ENCODE measurements at regions not wholly inside any gene's neighbourhood (a gene's known extent, or its start where the extent isn't known, plus 50 kb on each side); places are given as distances from the start of the nearest gene placed in this dataset.

- no peak for DNase-seq (ENCODE audit: low spot score)
Observed at GRCh38 chr9:23444658-23445057, 381.4 kb downstream of the ELAVL2 start.

GRCh38 chr9:23447166-23447565, 378.9 kb downstream of the ELAVL2 start:
- no peak for DNase-seq (ENCODE audit: low spot score)

- no peak for DNase-seq (ENCODE audit: low spot score)
Observed at GRCh38 chr9:23447944-23448343, 378.1 kb downstream of the ELAVL2 start.

- DNase-seq (ENCODE audit: low spot score), result no peak
Observed at GRCh38 chr9:23451802-23452418, 374.1 kb downstream of the ELAVL2 start.

- no peak for DNase-seq (ENCODE audit: low spot score)
Observed at GRCh38 chr9:23464275-23464674, 361.8 kb downstream of the ELAVL2 start.

- no peak for DNase-seq (ENCODE audit: low spot score)
Observed at GRCh38 chr9:23467276-23467675, 358.8 kb downstream of the ELAVL2 start.

GRCh38 chr9:23477908-23478307, 348.1 kb downstream of the ELAVL2 start:
- DNase-seq (ENCODE audit: low spot score), result no peak

- no peak for DNase-seq (ENCODE audit: low spot score)
Observed at GRCh38 chr9:23483566-23483965, 342.5 kb downstream of the ELAVL2 start.

GRCh38 chr9:23492126-23493002, 333.7 kb downstream of the ELAVL2 start:
- no peak for DNase-seq (ENCODE audit: low spot score)

- no peak for DNase-seq (ENCODE audit: low spot score)
Observed at GRCh38 chr9:23493219-23493618, 332.8 kb downstream of the ELAVL2 start.

GRCh38 chr9:23496489-23497136, 329.4 kb downstream of the ELAVL2 start:
- no peak for DNase-seq (ENCODE audit: low spot score)

- DNase-seq (ENCODE audit: low spot score), result no peak
Observed at GRCh38 chr9:23497137-23497504, 328.9 kb downstream of the ELAVL2 start.

GRCh38 chr9:23502004-23502403, 324.0 kb downstream of the ELAVL2 start:
- DNase-seq (ENCODE audit: low spot score), result no peak

GRCh38 chr9:23522952-23523351, 303.1 kb downstream of the ELAVL2 start:
- DNase-seq (ENCODE audit: low spot score), result no peak

- no peak for DNase-seq (ENCODE audit: low spot score)
Observed at GRCh38 chr9:23524607-23525155, 301.4 kb downstream of the ELAVL2 start.

- DNase-seq (ENCODE audit: low spot score), result no peak
Observed at GRCh38 chr9:23526806-23527205, 299.2 kb downstream of the ELAVL2 start.

- DNase-seq (ENCODE audit: low spot score), result no peak
Observed at GRCh38 chr9:23532282-23532681, 293.8 kb downstream of the ELAVL2 start.

GRCh38 chr9:23537192-23538066, 288.6 kb downstream of the ELAVL2 start:
- DNase-seq (ENCODE audit: low spot score), result no peak

- no peak for DNase-seq (ENCODE audit: low spot score)
Observed at GRCh38 chr9:23538067-23538402, 288.0 kb downstream of the ELAVL2 start.

GRCh38 chr9:23538461-23539003, 287.5 kb downstream of the ELAVL2 start:
- no peak for DNase-seq (ENCODE audit: low spot score)

- DNase-seq (ENCODE audit: low spot score), result no peak
Observed at GRCh38 chr9:23539311-23539710, 286.7 kb downstream of the ELAVL2 start.

- no peak for DNase-seq (ENCODE audit: low spot score)
Observed at GRCh38 chr9:23541976-23542375, 284.1 kb downstream of the ELAVL2 start.

Measured in left forelimb (tissue), 1 donor.